Sigmoid colon (tissue), 6 donors: ENCODE measurements at regions not wholly inside any gene's neighbourhood (a gene's known extent, or its start where the extent isn't known, plus 50 kb on each side); places are given as distances from the start of the nearest gene placed in this dataset.

ENCODE experiments used
- DNase-seq: peaks from one replicate; pipeline ENCODE4 v3.0.0-alpha.2; 2019
- H3K27ac ChIP-seq, 4 donors: fragments of 200-600 bp; sonication (generic); one replicate each; pipeline ENCODE4 v1.5.1; 2016 to 2019; ENCODE audit warnings: mild to moderate bottlenecking in 1 of 4
- H3K27me3 ChIP-seq, 3 donors: fragments of 200-600 bp; sonication (generic); one replicate each; pipeline ENCODE4 v1.5.1; 2019; ENCODE audit warnings: mild to moderate bottlenecking in 1 of 3
- H3K36me3 ChIP-seq, 4 donors: fragments of 200-600 bp; sonication (generic); one replicate each; pipeline ENCODE4 v1.5.1; 2016 to 2019
- H3K4me1 ChIP-seq, 4 donors: fragments of 200-600 bp; sonication (generic); one replicate each; pipeline ENCODE4 v1.5.1; 2017 to 2019
- H3K4me3 ChIP-seq, 4 donors: fragments of 200-600 bp; sonication (generic); one replicate each; pipeline ENCODE4 v1.5.1; 2017 to 2019; ENCODE audit warnings: mild to moderate bottlenecking in 2 of 4, moderate library complexity in 1 of 4
- H3K9me3 ChIP-seq, 4 donors: fragments of 200-600 bp in 3 of 4; sonication (generic) in 3 of 4; one replicate each; pipeline versions ENCODE4 v1.5.1 to v1.6.1; 2013 to 2019
- CTCF ChIP-seq, 4 experiments: fragments of 450-650 bp in 3 of 4; fragments of 200-600 bp in 1 of 4; IDR thresholded peaks; one replicate each; pipeline ENCODE4 v1.5.1; 2016 to 2019; ENCODE audit warnings: antibody characterized with exemption in 4 of 4, mild to moderate bottlenecking in 3 of 4, moderate library complexity in 2 of 4
- EP300 ChIP-seq, 4 donors: sonication (generic); formaldehyde crosslinking; IDR thresholded peaks; one replicate each; pipeline ENCODE4 v1.6.1; 2017; ENCODE audit warnings: antibody characterized with exemption in 4 of 4
- POLR2A ChIP-seq, 2 donors: fragments of 450-650 bp; IDR thresholded peaks; one replicate each; pipeline ENCODE4 v1.6.1; 2016; ENCODE audit warnings: antibody characterized with exemption in 2 of 2, mild to moderate bottlenecking in 2 of 2, moderate library complexity in 2 of 2
- POLR2AphosphoS5 ChIP-seq, 4 donors: sonication (generic); formaldehyde crosslinking; IDR thresholded peaks; one replicate each; pipeline ENCODE4 v1.6.1; 2017; ENCODE audit warnings: antibody characterized with exemption in 4 of 4
- WGBS, 2 donors: extraction: QIAGEN DNeasy Blood & Tissue Kit; methylation state at CpG; one replicate each; pipeline ENCODE4 v1.1.7; 2013; 5-methylcytosine and 5-hydroxymethylcytosine counted together
- intact Hi-C: fragments of 100-400 bp; cut with DNase I; formaldehyde crosslinking; loops from one replicate; pipeline ENCODE4 v1.15.1; 2023
- donor health status: healthy with polysubstance abuse.
- donor health status: healthy.

GRCh38 chr3:118402971-118403370, 631.7 kb downstream of the IGSF11 start:
- DNase-seq: no peak
- no peaks in the 10 kb centered on the region for H3K9me3 ChIP-seq
- 87 to 90% methylated on average over 1 of the region's 1 CpG for WGBS, 2 donors
- TF ChIP-seq EP300 (IDR thresholded peaks at IDR 0.05): no peak
- no peak for TF ChIP-seq POLR2A (IDR thresholded peaks at IDR 0.05)
- no peak for TF ChIP-seq POLR2AphosphoS5 (IDR thresholded peaks at IDR 0.05)
- no peak for TF ChIP-seq CTCF (IDR thresholded peaks at IDR 0.05)
- no peak overlapping the region for H3K4me3 ChIP-seq
- no peaks in the 10 kb centered on the region for H3K27me3 ChIP-seq
- no peak overlapping the region for H3K27ac ChIP-seq
- intact Hi-C loops: no loop called here
- no peaks in the 10 kb centered on the region for H3K4me1 ChIP-seq
- H3K36me3 ChIP-seq: no peaks in the 10 kb centered on the region

- intact Hi-C loops: no loop called here
- Histone ChIP-seq H3K27me3 (no peaks in the 10 kb centered on the region), H3K4me3 (no peak overlapping the region), H3K9me3 (no peaks in the 10 kb centered on the region), H3K36me3 (no peaks in the 10 kb centered on the region), H3K4me1 (no peaks in the 10 kb centered on the region), H3K27ac (no peak overlapping the region)
- TF ChIP-seq POLR2A (IDR thresholded peaks at IDR 0.05) (no peak), CTCF (IDR thresholded peaks at IDR 0.05) (no peak), EP300 (IDR thresholded peaks at IDR 0.05) (no peak), POLR2AphosphoS5 (IDR thresholded peaks at IDR 0.05) (no peak)
- 85 to 88% methylated on average over 2 of the region's 2 CpGs for WGBS, 2 donors
- no peak for DNase-seq
Observed at GRCh38 chr3:118406562-118406961, 628.1 kb downstream of the IGSF11 start.

GRCh38 chr3:118408431-118408830, 626.2 kb downstream of the IGSF11 start:
- intact Hi-C loops: no loop called here
- Histone ChIP-seq H3K9me3 (no peaks in the 10 kb centered on the region), H3K4me3 (no peak overlapping the region), H3K36me3 (no peaks in the 10 kb centered on the region), H3K27ac (no peak overlapping the region), H3K4me1 (no peaks in the 10 kb centered on the region), H3K27me3 (no peaks in the 10 kb centered on the region)
- no peak for DNase-seq
- no peak for TF ChIP-seq POLR2AphosphoS5 (IDR thresholded peaks at IDR 0.05)
- TF ChIP-seq EP300 (IDR thresholded peaks at IDR 0.05): no peak
- no peak for TF ChIP-seq CTCF (IDR thresholded peaks at IDR 0.05)
- TF ChIP-seq POLR2A (IDR thresholded peaks at IDR 0.05): no peak

GRCh38 chr3:118412503-118412902, 622.1 kb downstream of the IGSF11 start:
- Histone ChIP-seq H3K36me3 (no peaks in the 10 kb centered on the region), H3K4me1 (no peaks in the 10 kb centered on the region), H3K27me3 (no peaks in the 10 kb centered on the region), H3K27ac (no peak overlapping the region), H3K4me3 (no peak overlapping the region), H3K9me3 (no peaks in the 10 kb centered on the region)
- DNase-seq: no peak
- TF ChIP-seq EP300 (IDR thresholded peaks at IDR 0.05) (no peak), POLR2AphosphoS5 (IDR thresholded peaks at IDR 0.05) (no peak), CTCF (IDR thresholded peaks at IDR 0.05) (no peak), POLR2A (IDR thresholded peaks at IDR 0.05) (no peak)
- WGBS, 2 donors: 80 to 87% methylated on average over 1 of the region's 1 CpG
- intact Hi-C loops: no loop called here

GRCh38 chr3:118425272-118425837, 609.3 kb downstream of the IGSF11 start:
- intact Hi-C loops: no loop called here
- Histone ChIP-seq H3K36me3 (no peaks in the 10 kb centered on the region), H3K4me3 (no peak overlapping the region), H3K9me3 (no peaks in the 10 kb centered on the region), H3K27me3 (no peaks in the 10 kb centered on the region), H3K4me1 (no peaks in the 10 kb centered on the region), H3K27ac (no peak overlapping the region)
- WGBS, 2 donors: 49 to 61% methylated on average over 4 of the region's 4 CpGs
- DNase-seq: no peak
- no peak for TF ChIP-seq POLR2A (IDR thresholded peaks at IDR 0.05)
- TF ChIP-seq POLR2AphosphoS5 (IDR thresholded peaks at IDR 0.05): no peak
- no peak for TF ChIP-seq CTCF (IDR thresholded peaks at IDR 0.05)
- no peak for TF ChIP-seq EP300 (IDR thresholded peaks at IDR 0.05)
